Hippocampal formation (tissue), 2 donors: ENCODE measurements at regions not wholly inside any gene's neighbourhood (a gene's known extent, or its start where the extent isn't known, plus 50 kb on each side); places are given as distances from the start of the nearest gene placed in this dataset.

Source experiments
- DNase-seq, 2 donors: peaks; one replicate each; lab custom pipeline; 2025; lab: John Stamatoyannopoulos, UW

- no peak for DNase-seq
These were observed 255.0 kb downstream of the TRIB2 start for GRCh38 chr2:12971581-12972365.

DNA sequence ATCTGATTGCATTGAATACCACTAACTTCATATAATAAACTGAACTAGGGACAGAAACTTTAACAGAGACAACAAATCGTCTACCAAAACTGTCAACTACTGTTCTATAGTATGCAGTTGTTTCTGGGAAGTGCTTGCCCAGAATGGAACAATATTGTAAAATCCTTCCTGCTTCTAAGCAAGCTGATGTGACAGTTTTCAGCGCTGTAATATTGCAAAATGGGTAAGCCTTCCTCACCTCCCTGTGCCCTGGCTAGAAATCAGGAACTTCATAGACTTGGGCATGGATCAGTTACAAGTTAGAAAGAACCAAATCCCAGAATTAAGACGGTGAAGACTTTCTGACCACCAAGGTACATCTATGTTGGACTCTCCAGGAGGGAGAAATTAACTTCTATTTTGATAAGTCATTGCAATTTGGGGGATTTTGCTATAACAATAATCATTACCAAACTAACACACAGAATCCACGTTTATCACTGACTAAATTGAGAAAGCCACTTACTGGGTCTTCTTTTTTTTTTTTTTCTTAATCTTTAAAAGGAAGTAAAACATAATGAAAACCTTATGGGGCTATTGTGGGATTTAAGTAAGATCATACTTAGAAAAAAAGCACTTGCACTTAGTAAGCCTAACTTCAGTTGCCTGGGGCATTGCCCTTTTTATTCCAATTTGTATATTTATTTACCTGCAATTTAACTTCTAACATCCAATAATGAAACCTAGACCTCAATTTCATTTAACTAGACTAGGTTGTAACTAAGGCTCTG is 261.5 kb downstream of the TRIB2 start:
- DNase-seq = no peak

GRCh38 chr2:12979066-12979465 is 262.3 kb downstream of the TRIB2 start:
- DNase-seq = no peak

DNA sequence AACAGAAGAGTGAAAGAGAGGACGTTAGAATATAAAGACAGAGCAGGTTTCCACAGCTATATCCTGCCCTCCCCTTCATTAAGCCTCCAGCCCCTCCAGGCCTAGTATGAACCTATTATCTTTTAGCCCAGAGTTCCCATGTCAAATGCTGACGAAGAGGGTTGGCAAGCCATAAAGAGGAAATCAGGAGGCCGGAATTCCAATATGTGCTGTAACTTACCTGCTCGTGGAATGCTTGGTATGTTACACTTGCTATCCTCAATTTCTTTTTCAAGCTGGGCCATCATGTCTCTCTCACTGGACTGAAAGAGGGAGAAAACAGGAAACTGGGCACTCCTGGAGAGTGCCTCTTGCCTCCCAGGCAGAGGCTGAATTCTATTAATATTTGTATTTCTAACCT is 264.1 kb downstream of the TRIB2 start:
- no peak for DNase-seq

- DNase-seq = no peak
These were observed 265.4 kb downstream of the TRIB2 start for GRCh38 chr2:12982149-12982584.

DNA sequence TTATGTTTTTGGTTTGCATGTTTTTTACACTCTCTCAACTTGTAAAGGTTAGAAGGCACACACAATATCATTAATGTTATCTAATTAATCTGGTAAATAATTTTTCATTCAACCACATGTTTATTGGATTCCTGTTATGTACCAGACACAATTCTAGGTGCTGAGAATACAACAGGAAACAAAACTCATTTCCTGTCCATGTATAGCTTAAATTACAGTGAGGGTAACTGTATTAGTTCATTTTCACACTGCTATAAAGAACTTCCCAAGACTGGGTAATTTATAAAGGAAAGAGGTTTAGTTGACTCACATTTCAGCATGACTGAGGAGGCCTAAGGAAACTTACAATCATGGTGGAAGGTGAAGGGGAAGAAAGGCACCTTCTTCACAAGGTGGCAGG is 270.5 kb downstream of the TRIB2 start:
- no peak for DNase-seq

GRCh38 chr2:12988279-12988678 is 271.5 kb downstream of the TRIB2 start:
- no peak for DNase-seq

GRCh38 chr2:12990523-12990922 is 273.8 kb downstream of the TRIB2 start:
- no peak for DNase-seq

GRCh38 chr2:12998685-12999084 is 281.9 kb downstream of the TRIB2 start:
- no peak for DNase-seq

GRCh38 chr2:13000664-13001363 is 284.1 kb downstream of the TRIB2 start:
- no peak for DNase-seq

DNA sequence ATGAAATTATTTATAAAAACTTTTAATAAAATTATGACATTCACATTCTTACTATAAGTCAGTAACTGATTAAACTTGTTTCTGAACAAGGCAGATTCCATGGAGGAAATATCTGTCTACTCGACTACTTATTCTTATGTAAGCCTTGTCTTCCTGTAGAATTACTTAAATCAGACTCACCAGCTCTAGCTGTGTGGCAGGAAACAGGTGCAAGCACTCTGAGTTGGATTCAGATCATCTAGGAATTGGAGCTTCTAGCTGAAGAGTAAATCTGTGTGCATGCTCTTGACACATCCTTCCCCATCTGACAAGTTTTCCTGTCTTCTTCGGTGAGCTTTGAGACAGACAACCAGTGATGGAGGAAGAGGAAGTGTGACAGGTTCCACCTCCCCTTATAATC is 284.7 kb downstream of the TRIB2 start:
- DNase-seq = no peak

GRCh38 chr2:13002536-13003331 is 286.0 kb downstream of the TRIB2 start:
- DNase-seq = no peak

- DNase-seq = no peak
These were observed 286.8 kb downstream of the TRIB2 start for GRCh38 chr2:13003500-13003899.

DNA sequence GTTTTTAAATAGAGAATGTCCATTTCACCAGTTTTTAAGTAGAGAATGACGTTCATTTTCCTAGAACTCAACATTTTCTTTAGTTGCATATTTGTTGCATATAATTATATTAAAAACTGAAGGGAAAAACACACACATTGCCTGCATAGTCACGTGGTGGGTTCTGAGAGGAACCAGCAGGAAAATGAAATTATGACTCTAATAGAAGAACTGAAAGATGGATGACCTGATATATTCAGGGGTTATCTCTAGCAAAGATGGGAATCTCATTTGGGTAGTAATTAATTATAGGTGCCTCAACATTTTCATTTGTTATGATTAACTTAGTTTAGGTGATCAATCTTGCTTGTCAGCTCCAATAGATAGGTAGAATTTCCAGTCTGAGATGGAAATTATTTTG is 288.3 kb downstream of the TRIB2 start:
- DNase-seq = no peak

- DNase-seq = no peak
These were observed 289.1 kb downstream of the TRIB2 start for GRCh38 chr2:13005761-13006335.

GRCh38 chr2:13006426-13006825 is 289.7 kb downstream of the TRIB2 start:
- no peak for DNase-seq

DNA sequence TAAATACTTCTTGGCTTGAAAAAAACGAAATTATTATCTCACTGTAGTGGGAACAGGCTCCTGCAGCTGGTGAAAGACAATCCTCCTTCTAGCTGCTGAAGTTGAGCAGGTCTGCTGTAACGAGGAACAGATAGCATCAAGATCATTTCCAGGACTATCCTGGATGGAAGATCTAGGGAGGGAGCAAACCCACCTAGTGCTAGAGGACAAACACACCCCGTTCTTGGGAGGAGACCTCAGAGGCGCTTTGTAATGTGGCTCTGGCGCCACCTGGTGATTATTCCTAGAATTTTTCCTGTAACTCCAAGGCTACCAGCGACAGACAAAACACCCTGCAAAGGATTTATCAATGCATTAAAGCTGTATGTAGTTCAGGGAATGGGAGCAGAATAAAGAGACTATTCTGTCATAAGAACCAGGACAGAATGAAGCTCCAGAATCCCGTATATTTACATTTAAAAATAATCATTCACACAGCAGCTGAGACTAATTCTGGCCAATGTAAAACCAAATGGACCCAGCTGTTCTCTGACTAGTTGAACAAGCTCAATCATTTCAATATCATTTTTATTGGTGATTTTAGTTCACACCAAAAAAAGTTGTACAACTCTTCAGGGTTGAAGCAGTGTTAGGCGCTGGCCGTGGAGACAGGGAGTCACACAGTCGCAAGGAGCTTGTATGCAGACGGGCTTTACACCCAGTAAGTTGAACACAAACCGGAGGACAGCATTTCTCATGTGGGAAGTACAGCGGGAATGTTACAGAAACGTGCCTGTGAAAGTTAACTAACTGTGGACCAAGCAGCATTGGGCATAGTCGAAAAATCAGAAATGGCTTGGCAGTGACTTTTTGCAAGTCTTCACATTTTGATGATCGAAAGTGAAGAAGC is 290.3 kb downstream of the TRIB2 start:
- DNase-seq = peak; percentile 62 to 67

DNA sequence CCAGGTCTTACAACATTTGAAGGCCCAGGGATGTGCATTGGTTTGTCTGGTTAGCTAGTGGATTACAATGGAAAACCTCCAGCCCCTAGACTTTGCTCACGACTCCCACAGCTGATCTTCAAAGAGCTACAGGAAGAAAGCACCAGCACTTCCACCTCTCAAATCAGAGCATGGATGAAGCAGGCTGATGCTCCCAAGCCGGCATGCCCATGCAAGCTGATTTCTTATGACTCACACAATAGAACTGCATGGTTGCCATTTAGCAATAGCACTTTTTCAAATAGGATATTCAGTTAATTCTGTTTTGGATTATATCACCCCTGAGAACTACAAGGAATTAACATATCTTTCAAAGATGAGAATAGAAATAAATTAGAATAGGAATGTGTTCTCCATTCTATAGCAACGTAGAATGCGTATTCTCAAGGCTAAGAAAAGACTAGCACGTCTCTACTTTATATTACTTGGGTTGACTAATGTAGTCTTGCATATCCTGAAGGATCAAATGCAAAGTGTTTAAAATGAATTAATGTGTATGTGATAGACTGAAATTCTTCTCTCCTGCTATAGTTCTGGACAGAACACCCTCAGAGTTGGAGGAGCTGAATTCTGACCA is 292.4 kb downstream of the TRIB2 start:
- DNase-seq = no peak

GRCh38 chr2:13010283-13010682 is 293.5 kb downstream of the TRIB2 start:
- no peak for DNase-seq

DNA sequence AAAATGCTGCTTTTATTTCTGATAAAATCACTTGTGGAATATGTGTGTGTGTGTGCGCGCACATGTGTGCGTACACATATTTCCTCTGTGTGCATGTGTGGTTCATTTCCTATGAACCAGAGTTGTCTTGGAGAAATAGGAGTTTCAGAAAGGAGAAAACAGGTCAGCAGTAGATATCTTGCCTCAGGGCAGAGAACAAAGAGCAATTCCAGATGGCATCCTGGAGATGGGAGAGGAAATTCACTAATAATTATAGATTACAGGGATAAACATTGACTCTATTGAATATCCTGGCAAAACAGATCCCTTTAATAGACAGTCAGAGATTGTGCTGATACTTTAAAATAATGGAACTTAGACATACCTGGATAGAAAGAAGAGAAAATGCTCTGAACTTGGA is 298.0 kb downstream of the TRIB2 start:
- DNase-seq = no peak
